ENCODE measurements at regions not wholly inside any gene's neighbourhood (a gene's known extent, or its start where the extent isn't known, plus 50 kb on each side); places are given as distances from the start of the nearest gene placed in this dataset.
"Not testable (repeated sequence)": the region's sequence is repeated elsewhere in the genome, so short reads cannot be mapped to it uniquely, and the experiment has no call there.

- DNase-seq: no peak
Observed at GRCh38 chr14:25846246-25846645, 751.6 kb downstream of the NOVA1 start.

- DNase-seq: no peak
Observed at GRCh38 chr14:25843481-25844470, 754.1 kb downstream of the NOVA1 start.

- DNase-seq: no peak
Observed at GRCh38 chr14:25841226-25841625, 756.6 kb downstream of the NOVA1 start.

GRCh38 chr14:25837551-25837965 lies 760.3 kb downstream of the NOVA1 start:
- DNase-seq: no peak

- no peak for DNase-seq
Observed at GRCh38 chr14:25836636-25837035, 761.2 kb downstream of the NOVA1 start.

GRCh38 chr14:25833341-25834126 lies 764.3 kb downstream of the NOVA1 start:
- DNase-seq: peak in 11 of 14 donors; percentile 2 to 47 (median 23)

GRCh38 chr14:25832585-25832984 lies 765.2 kb downstream of the NOVA1 start:
- DNase-seq: no peak

- no peak for DNase-seq
Observed at GRCh38 chr14:25828562-25828961, 769.3 kb downstream of the NOVA1 start.

- no peak for DNase-seq
Observed at GRCh38 chr14:25826105-25826504, 771.7 kb downstream of the NOVA1 start.

- no peak for DNase-seq
Observed at GRCh38 chr14:25820368-25820767, 770.4 kb upstream of the STXBP6 start.

GRCh38 chr14:25814622-25815021 lies 764.7 kb upstream of the STXBP6 start:
- not testable (repeated sequence) for DNase-seq

- no peak for DNase-seq
Observed at GRCh38 chr14:25803386-25804018, 753.6 kb upstream of the STXBP6 start.

- DNase-seq: no peak
Observed at GRCh38 chr14:25800841-25801240, 750.9 kb upstream of the STXBP6 start.

- no peak for DNase-seq
Observed at GRCh38 chr14:25788252-25788651, 738.3 kb upstream of the STXBP6 start.

GRCh38 chr14:25765909-25766308 lies 716.0 kb upstream of the STXBP6 start:
- no peak for DNase-seq

GRCh38 chr14:25759920-25760655 lies 710.1 kb upstream of the STXBP6 start:
- DNase-seq: peak in 1 of 14 donors; percentile 14

GRCh38 chr14:25759256-25759655 lies 709.3 kb upstream of the STXBP6 start:
- DNase-seq: no peak

GRCh38 chr14:25757364-25757763 lies 707.4 kb upstream of the STXBP6 start:
- no peak for DNase-seq

- no peak for DNase-seq
Observed at GRCh38 chr14:25756876-25757275, 706.9 kb upstream of the STXBP6 start.

- no peak for DNase-seq
Observed at GRCh38 chr14:25753130-25753529, 703.2 kb upstream of the STXBP6 start.

GRCh38 chr14:25750436-25750835 lies 700.5 kb upstream of the STXBP6 start:
- DNase-seq: no peak
